Activated T-helper 17 cell treated with anti-CD3 and anti-CD28 coated beads, Interleukin-2, amount 50 U/mL, for 72 hours (primary cell): ENCODE measurements at regions not wholly inside any gene's neighbourhood (a gene's known extent, or its start where the extent isn't known, plus 50 kb on each side); places are given as distances from the start of the nearest gene placed in this dataset.
"Not testable (repeated sequence)": the region's sequence is repeated elsewhere in the genome, so short reads cannot be mapped to it uniquely, and the experiment has no call there.

ENCODE experiments used
- ATAC-seq: fragments of 150-1000 bp; cut with Tn5 transposase; replicated peaks from 2 replicates; pipeline ENCODE4 v1.10.0; 2021; ENCODE audit warnings: mild to moderate bottlenecking, moderate library complexity
- H3K27ac Mint-ChIP-seq: one replicate; pipeline ENCODE4 v1.8.0; 2022; ENCODE audit warnings: mixed read lengths
- H3K27me3 Mint-ChIP-seq: one replicate; pipeline ENCODE4 v1.8.0; 2022; ENCODE audit warnings: mixed read lengths
- H3K36me3 Mint-ChIP-seq: one replicate; pipeline ENCODE4 v1.8.0; 2022; ENCODE audit warnings: low read depth, mild to moderate bottlenecking, mixed read lengths
- H3K4me1 Mint-ChIP-seq: one replicate; pipeline ENCODE4 v1.8.0; 2022; ENCODE audit warnings: mixed read lengths
- H3K4me3 Mint-ChIP-seq: one replicate; pipeline ENCODE4 v1.8.0; 2022; ENCODE audit warnings: mild to moderate bottlenecking, mixed read lengths
- H3K9me3 Mint-ChIP-seq: one replicate; pipeline ENCODE4 v1.8.0; 2022; ENCODE audit warnings: mixed read lengths

DNA sequence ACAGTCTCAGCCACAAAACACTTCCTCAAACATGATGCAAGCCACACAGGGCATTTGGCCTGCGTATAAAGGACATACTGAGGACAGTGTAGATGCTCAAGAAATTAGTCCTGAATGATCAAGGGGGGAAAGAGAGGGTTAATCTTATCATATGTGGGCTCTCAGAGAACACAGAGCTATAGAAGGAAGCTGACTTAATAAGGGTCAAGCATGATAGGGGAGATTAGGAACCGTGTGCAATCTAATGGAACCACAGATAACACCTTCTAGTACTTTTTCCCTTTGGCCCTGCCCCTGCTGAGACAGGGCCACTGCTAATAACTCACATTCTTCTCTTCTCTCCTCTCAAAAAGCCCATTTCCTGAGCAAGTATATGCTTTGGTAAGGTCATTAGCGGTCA is 114.1 kb upstream of the ADAMTS9 start:
- H3K9me3 Mint-ChIP-seq = no peaks in the 10 kb centered on the region
- no peak for ATAC-seq
- no peaks in the 10 kb centered on the region for H3K36me3 Mint-ChIP-seq
- no peaks in the 10 kb centered on the region for H3K27me3 Mint-ChIP-seq
- no peak overlapping the region for H3K4me3 Mint-ChIP-seq
- H3K4me1 Mint-ChIP-seq = no peaks in the 10 kb centered on the region
- H3K27ac Mint-ChIP-seq = no peak overlapping the region

- H3K4me3 Mint-ChIP-seq = no peak overlapping the region
- no peaks in the 10 kb centered on the region for H3K36me3 Mint-ChIP-seq
- H3K9me3 Mint-ChIP-seq = peaks cover 3% of the 10 kb centered on the region
- H3K27ac Mint-ChIP-seq = no peak overlapping the region
- no peak for ATAC-seq
- no peaks in the 10 kb centered on the region for H3K27me3 Mint-ChIP-seq
- H3K4me1 Mint-ChIP-seq = no peaks in the 10 kb centered on the region
Measured at GRCh38 chr3:64799606-64800005, 111.8 kb upstream of the ADAMTS9 start.

GRCh38 chr3:64798316-64798715 is 110.5 kb upstream of the ADAMTS9 start:
- Mint-ChIP-seq H3K27me3 (no peaks in the 10 kb centered on the region), H3K4me3 (no peak overlapping the region), H3K4me1 (no peaks in the 10 kb centered on the region), H3K36me3 (no peaks in the 10 kb centered on the region), H3K9me3 (peaks cover 3% of the 10 kb centered on the region), H3K27ac (no peak overlapping the region)
- no peak for ATAC-seq

GRCh38 chr3:64796607-64797399 is 109.0 kb upstream of the ADAMTS9 start:
- no peaks in the 10 kb centered on the region for H3K36me3 Mint-ChIP-seq
- no peak overlapping the region for H3K4me3 Mint-ChIP-seq
- no peaks in the 10 kb centered on the region for H3K4me1 Mint-ChIP-seq
- no peak overlapping the region for H3K27ac Mint-ChIP-seq
- H3K9me3 Mint-ChIP-seq = peaks cover 3% of the 10 kb centered on the region
- ATAC-seq = no peak
- H3K27me3 Mint-ChIP-seq = no peaks in the 10 kb centered on the region

- Mint-ChIP-seq H3K9me3 (peaks cover 7% of the 10 kb centered on the region), H3K27me3 (no peaks in the 10 kb centered on the region)
Measured at GRCh38 chr3:64792445-64792844, 104.6 kb upstream of the ADAMTS9 start.

DNA sequence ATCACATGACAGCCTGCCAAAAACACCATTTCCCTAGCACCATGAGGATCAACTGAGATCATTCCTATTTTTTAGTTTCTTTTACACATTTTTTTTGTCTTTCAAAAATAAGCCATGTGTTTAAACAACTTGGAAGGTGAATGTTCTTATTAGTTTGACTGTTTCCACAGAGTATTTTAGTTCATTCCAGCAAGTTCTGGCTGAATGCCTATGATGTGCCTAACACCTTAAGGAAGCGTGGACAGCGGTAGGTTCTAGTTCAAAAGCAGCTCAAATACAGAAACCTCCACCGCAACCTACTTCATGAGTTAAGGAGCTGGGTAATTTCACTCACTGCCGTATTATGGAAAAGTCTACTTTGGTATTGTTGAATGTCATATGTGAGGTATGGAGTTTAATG is 101.3 kb upstream of the ADAMTS9 start:
- Mint-ChIP-seq H3K4me3 (no peak overlapping the region), H3K9me3 (peaks cover 4% of the 10 kb centered on the region), H3K4me1 (no peaks in the 10 kb centered on the region), H3K27ac (no peak overlapping the region), H3K36me3 (no peaks in the 10 kb centered on the region), H3K27me3 (no peaks in the 10 kb centered on the region)
- no peak for ATAC-seq

More at GRCh38 chr3:64792445-64792844, 104.6 kb upstream of the ADAMTS9 start:
- no peak overlapping the region for H3K27ac Mint-ChIP-seq
- no peak overlapping the region for H3K4me3 Mint-ChIP-seq
- no peak for ATAC-seq
- H3K36me3 Mint-ChIP-seq = no peaks in the 10 kb centered on the region
- no peaks in the 10 kb centered on the region for H3K4me1 Mint-ChIP-seq

- H3K27ac Mint-ChIP-seq = no peak overlapping the region
- H3K36me3 Mint-ChIP-seq = no peaks in the 10 kb centered on the region
- no peaks in the 10 kb centered on the region for H3K4me1 Mint-ChIP-seq
- no peaks in the 10 kb centered on the region for H3K27me3 Mint-ChIP-seq
- H3K4me3 Mint-ChIP-seq = no peak overlapping the region
- ATAC-seq = no peak
- H3K9me3 Mint-ChIP-seq = peaks cover 5% of the 10 kb centered on the region
Measured at GRCh38 chr3:64783200-64783599, 95.4 kb upstream of the ADAMTS9 start.

DNA sequence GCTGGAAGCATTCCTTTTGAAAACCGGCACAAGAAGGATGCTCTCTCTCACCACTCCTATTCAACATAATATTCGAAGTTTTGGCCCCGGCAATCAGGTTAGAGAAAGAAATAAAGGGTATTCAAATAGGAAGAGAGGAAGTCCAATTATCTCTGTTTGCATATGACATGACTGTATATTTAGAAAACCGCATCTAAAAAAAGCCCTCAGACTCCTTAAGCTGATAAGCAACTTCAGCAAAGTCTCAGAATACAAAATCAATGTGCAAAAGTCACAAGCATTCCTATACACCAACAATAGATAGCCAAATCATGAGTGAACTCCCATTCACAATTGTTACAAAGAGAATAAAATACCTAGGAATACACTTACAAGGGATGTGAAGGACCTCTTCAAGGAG is 93.1 kb upstream of the ADAMTS9 start:
- H3K4me3 Mint-ChIP-seq, H3K27ac Mint-ChIP-seq, H3K36me3 Mint-ChIP-seq, H3K27me3 Mint-ChIP-seq, ATAC-seq, H3K9me3 Mint-ChIP-seq, H3K4me1 Mint-ChIP-seq: not testable (repeated sequence)

DNA sequence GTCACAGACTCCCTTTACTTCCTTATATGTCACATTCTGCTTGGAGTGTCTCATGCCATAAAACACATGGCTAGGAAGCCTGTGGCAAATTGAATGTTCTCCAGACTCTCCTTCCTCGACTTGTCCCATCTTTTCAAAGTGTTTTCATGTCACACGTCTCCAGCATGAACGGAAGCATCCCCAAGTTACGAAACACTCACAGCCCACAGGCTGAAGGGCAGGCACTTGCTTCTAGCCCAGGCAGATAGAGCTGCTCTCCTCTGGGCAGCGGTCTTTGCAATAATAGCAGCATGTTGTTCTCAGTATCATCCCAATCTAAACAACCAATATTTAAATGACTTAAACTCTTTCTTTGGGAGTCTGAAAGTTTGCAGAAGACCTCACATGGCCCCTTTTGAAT is 85.3 kb upstream of the ADAMTS9 start:
- no peak overlapping the region for H3K4me3 Mint-ChIP-seq
- H3K27ac Mint-ChIP-seq = no peak overlapping the region
- no peaks in the 10 kb centered on the region for H3K4me1 Mint-ChIP-seq
- peaks cover 3% of the 10 kb centered on the region for H3K27me3 Mint-ChIP-seq
- ATAC-seq = no peak
- H3K36me3 Mint-ChIP-seq = no peaks in the 10 kb centered on the region
- peaks cover 10% of the 10 kb centered on the region for H3K9me3 Mint-ChIP-seq

- Mint-ChIP-seq H3K9me3 (no peaks in the 10 kb centered on the region), H3K27me3 (no peaks in the 10 kb centered on the region), H3K36me3 (no peaks in the 10 kb centered on the region), H3K4me1 (no peaks in the 10 kb centered on the region), H3K27ac (no peak overlapping the region), H3K4me3 (no peak overlapping the region)
- no peak for ATAC-seq
Measured at GRCh38 chr3:64766440-64766839, 78.6 kb upstream of the ADAMTS9 start.

DNA sequence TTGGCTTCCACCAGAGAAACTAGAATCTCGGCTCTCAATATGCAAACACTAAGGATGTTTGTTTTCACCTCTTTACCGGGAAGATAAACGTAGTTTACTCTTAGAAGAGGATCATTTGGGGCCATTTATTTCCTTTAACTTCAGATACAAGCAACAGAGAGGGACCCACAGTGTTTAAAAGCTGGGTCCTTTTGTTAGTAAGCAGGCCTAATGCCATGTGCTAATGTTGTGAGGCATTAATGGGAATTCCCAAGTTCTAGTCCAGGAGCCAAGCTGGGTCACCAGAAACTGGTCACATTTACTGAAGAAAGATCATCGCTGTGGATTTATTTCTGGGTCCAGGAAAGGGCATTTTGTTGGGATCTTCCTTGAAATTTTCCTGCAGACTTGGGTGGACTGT is 78.1 kb upstream of the ADAMTS9 start:
- Mint-ChIP-seq H3K27me3 (no peaks in the 10 kb centered on the region), H3K36me3 (no peaks in the 10 kb centered on the region), H3K9me3 (no peaks in the 10 kb centered on the region), H3K4me1 (no peaks in the 10 kb centered on the region), H3K27ac (no peak overlapping the region), H3K4me3 (no peak overlapping the region)
- no peak for ATAC-seq

- Mint-ChIP-seq H3K27ac (no peak overlapping the region), H3K27me3 (no peaks in the 10 kb centered on the region), H3K9me3 (no peaks in the 10 kb centered on the region), H3K4me1 (no peaks in the 10 kb centered on the region), H3K4me3 (no peak overlapping the region), H3K36me3 (no peaks in the 10 kb centered on the region)
- no peak for ATAC-seq
Measured at GRCh38 chr3:64764386-64764929, 76.7 kb upstream of the ADAMTS9 start.

DNA sequence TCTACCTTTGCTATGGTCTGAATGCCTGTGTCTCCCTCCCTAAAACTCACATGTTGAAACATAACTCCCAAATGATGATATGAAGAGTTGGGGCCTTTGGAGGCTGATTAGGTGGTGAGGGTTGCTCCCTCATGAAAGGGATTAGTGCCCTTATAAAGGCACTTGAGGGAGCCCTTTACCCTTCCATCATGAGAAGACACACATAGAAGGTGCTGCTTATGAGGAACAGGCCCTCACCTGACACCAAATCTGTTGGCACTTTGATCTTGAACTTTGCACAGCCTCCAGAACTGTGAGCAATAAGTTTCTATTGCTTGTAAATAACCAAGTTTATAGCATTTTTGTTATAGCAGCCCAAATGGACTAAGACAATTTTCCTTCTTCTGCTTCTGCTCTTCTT is 76.2 kb upstream of the ADAMTS9 start:
- H3K36me3 Mint-ChIP-seq = no peaks in the 10 kb centered on the region
- H3K27me3 Mint-ChIP-seq = no peaks in the 10 kb centered on the region
- no peak for ATAC-seq
- no peaks in the 10 kb centered on the region for H3K9me3 Mint-ChIP-seq
- no peak overlapping the region for H3K4me3 Mint-ChIP-seq
- no peak overlapping the region for H3K27ac Mint-ChIP-seq
- no peaks in the 10 kb centered on the region for H3K4me1 Mint-ChIP-seq

DNA sequence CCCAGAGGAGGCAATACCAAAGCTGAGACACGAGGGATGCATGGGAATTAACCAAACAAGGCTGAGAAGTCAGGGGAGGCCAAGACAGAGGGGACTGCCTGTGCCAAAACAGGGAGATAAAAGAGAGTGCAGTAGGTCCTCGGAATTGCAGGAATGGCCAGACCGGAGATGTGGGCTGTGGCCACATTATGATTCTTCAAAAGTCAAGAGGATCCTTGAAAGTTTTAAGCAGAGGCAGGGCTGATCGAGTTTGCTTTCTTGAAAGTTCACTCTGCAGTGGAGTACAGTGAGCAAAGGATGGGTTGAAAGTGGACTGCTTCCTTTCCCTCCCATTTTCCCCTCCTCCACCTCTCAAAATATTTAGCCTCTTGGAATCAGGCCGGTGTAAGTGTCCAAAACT is 73.9 kb upstream of the ADAMTS9 start:
- no peak overlapping the region for H3K4me3 Mint-ChIP-seq
- ATAC-seq = no peak
- H3K27me3 Mint-ChIP-seq = no peaks in the 10 kb centered on the region
- H3K9me3 Mint-ChIP-seq = no peaks in the 10 kb centered on the region
- H3K27ac Mint-ChIP-seq = no peak overlapping the region
- H3K36me3 Mint-ChIP-seq = no peaks in the 10 kb centered on the region
- H3K4me1 Mint-ChIP-seq = no peaks in the 10 kb centered on the region

DNA sequence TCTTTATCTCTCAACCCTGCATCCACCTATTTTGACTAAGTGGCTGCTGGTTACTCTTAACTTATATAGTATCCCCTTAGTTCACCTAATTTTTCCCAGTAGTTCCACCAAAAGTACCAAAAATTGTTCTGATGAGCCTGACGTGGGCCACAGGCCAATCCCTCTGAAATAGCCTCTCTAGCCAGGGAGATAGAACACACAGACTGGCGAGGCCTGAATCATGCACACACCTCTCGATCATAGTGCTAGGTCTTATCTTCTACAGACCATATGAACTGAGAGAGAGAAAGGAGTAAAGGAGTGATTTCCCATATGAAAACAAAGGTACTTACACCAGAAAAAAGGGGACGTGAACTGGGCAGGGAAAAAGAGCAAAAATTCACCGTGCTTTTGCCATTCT is 72.5 kb upstream of the ADAMTS9 start:
- no peaks in the 10 kb centered on the region for H3K36me3 Mint-ChIP-seq

More for the DNA sequence above, 72.5 kb upstream of the ADAMTS9 start:
- H3K4me1 Mint-ChIP-seq = no peaks in the 10 kb centered on the region
- peaks cover 3% of the 10 kb centered on the region for H3K9me3 Mint-ChIP-seq
- no peaks in the 10 kb centered on the region for H3K27me3 Mint-ChIP-seq
- H3K4me3 Mint-ChIP-seq = no peak overlapping the region
- no peak for ATAC-seq
- H3K27ac Mint-ChIP-seq = no peak overlapping the region
